DND-41 (cell line): ENCODE measurements at regions not wholly inside any gene's neighbourhood (a gene's known extent, or its start where the extent isn't known, plus 50 kb on each side); places are given as distances from the start of the nearest gene placed in this dataset.

Experiments used
- ATAC-seq: fragments of 200-7000 bp; cut with Tn5 transposase; 3 replicates; pipeline ENCODE4 v1.9.1; 2021; ENCODE audit warnings: low read depth; ENCODE audit not compliant: insufficient read depth
- DNase-seq: peaks from one replicate; pipeline ENCODE4 v3.0.0-alpha.2; 2020
- H2AFZ ChIP-seq: 2 replicates; pipeline ENCODE4 v1.6.0; 2012; ENCODE audit warnings: low read depth, low read length
- H3K27ac ChIP-seq: 2 replicates; pipeline ENCODE4 v1.5.1; 2012; ENCODE audit warnings: low read length, inconsistent platforms
- H3K27me3 ChIP-seq: fragments of 200-600 bp; sonication (generic); 2 replicates; pipeline ENCODE4 v1.6.0; 2012; ENCODE audit warnings: low read length, mild to moderate bottlenecking, inconsistent platforms; ENCODE audit not compliant: insufficient read depth, poor library complexity
- H3K36me3 ChIP-seq: 2 replicates; pipeline ENCODE4 v1.5.1; 2012; ENCODE audit warnings: low read length, inconsistent platforms; ENCODE audit not compliant: insufficient read depth
- H3K4me1 ChIP-seq: 2 replicates; pipeline ENCODE4 v1.5.1; 2012; ENCODE audit warnings: mild to moderate bottlenecking, low read length; ENCODE audit not compliant: insufficient read depth
- H3K4me2 ChIP-seq: 2 replicates; pipeline ENCODE4 v1.6.0; 2012; ENCODE audit warnings: mild to moderate bottlenecking, moderate library complexity, low read length, inconsistent platforms; ENCODE audit not compliant: insufficient read depth
- H3K4me3 ChIP-seq, 2 experiments: fragments of 200-600 bp in 1 of 2; shearing (Covaris generic) in 1 of 2; 2 replicates each; pipeline ENCODE4 v1.5.1; 2012 to 2016; ENCODE audit warnings: inconsistent platforms in 2 of 2, low read length in 2 of 2, mild to moderate bottlenecking in 2 of 2, low read depth in 1 of 2, moderate library complexity in 1 of 2
- H3K79me2 ChIP-seq: 2 replicates; pipeline ENCODE4 v1.6.0; 2012; ENCODE audit warnings: low read length, inconsistent platforms; ENCODE audit not compliant: insufficient read depth
- H3K9ac ChIP-seq: 2 replicates; pipeline ENCODE4 v1.6.0; 2012; ENCODE audit warnings: low read depth, mild to moderate bottlenecking, inconsistent platforms, low read length, moderate library complexity
- H3K9me3 ChIP-seq: 2 replicates; pipeline ENCODE4 v1.5.1; 2012; ENCODE audit warnings: low read length, moderate library complexity, mild to moderate bottlenecking, inconsistent platforms; ENCODE audit not compliant: insufficient read depth, severe bottlenecking
- H4K20me1 ChIP-seq: 2 replicates; pipeline ENCODE4 v1.6.0; 2012; ENCODE audit warnings: low read length; ENCODE audit not compliant: insufficient read depth
- CTCF ChIP-seq: IDR thresholded peaks from 2 replicates; pipeline ENCODE4 v1.5.1; 2012; ENCODE audit warnings: borderline replicate concordance, low read length, moderate library complexity, mild to moderate bottlenecking; ENCODE audit not compliant: poor library complexity, severe bottlenecking; ENCODE audit errors: extremely low read depth
- EZH2 ChIP-seq: IDR thresholded peaks from 3 replicates; pipeline ENCODE4 v1.6.1; 2012; ENCODE audit warnings: borderline replicate concordance, low read depth, mild to moderate bottlenecking, moderate library complexity, low read length, inconsistent platforms; ENCODE audit not compliant: severe bottlenecking

GRCh38 chr16:55035029-55035428 lies 104.4 kb downstream of the IRX5 start:
- Histone ChIP-seq H3K9ac (no peak overlapping the region), H3K27ac (no peak overlapping the region), H3K27me3 (no peaks in the 10 kb centered on the region), H3K9me3 (no peaks in the 10 kb centered on the region), H2AFZ (no peak overlapping the region), H3K4me2 (no peak overlapping the region), H4K20me1 (no peaks in the 10 kb centered on the region), H3K36me3 (no peaks in the 10 kb centered on the region), H3K4me1 (no peaks in the 10 kb centered on the region), H3K79me2 (no peaks in the 10 kb centered on the region), H3K4me3 (no peak overlapping the region)
- ATAC-seq (peak; percentile 67; the same call in 2 of the 3 replicates), DNase-seq (peak; percentile 51)
- TF ChIP-seq EZH2 (no peak), CTCF (peak; percentile 72)

GRCh38 chr16:55035956-55036355 lies 105.3 kb downstream of the IRX5 start:
- DNase-seq (no peak), ATAC-seq (no peak)
- Histone ChIP-seq H3K36me3 (no peaks in the 10 kb centered on the region), H3K27ac (no peak overlapping the region), H3K27me3 (no peaks in the 10 kb centered on the region), H3K4me2 (no peak overlapping the region), H3K4me1 (no peaks in the 10 kb centered on the region), H3K9me3 (no peaks in the 10 kb centered on the region), H3K9ac (no peak overlapping the region), H3K79me2 (no peaks in the 10 kb centered on the region), H2AFZ (no peak overlapping the region), H4K20me1 (no peaks in the 10 kb centered on the region), H3K4me3 (no peak overlapping the region)
- TF ChIP-seq EZH2 (no peak), CTCF (no peak)

GRCh38 chr16:55036371-55036821 lies 105.7 kb downstream of the IRX5 start:
- H3K27me3 ChIP-seq, result no peaks in the 10 kb centered on the region
- H3K9me3 ChIP-seq, result no peaks in the 10 kb centered on the region
- no peak for TF ChIP-seq EZH2
- TF ChIP-seq CTCF, result no peak
- no peaks in the 10 kb centered on the region for H3K4me1 ChIP-seq
- no peak overlapping the region for H3K9ac ChIP-seq
- H3K27ac ChIP-seq, result no peak overlapping the region
- H3K4me3 ChIP-seq, result no peak overlapping the region
- no peaks in the 10 kb centered on the region for H3K79me2 ChIP-seq
- H4K20me1 ChIP-seq, result no peaks in the 10 kb centered on the region
- no peak for ATAC-seq
- no peak overlapping the region for H2AFZ ChIP-seq
- H3K4me2 ChIP-seq, result no peak overlapping the region
- no peak for DNase-seq
- no peaks in the 10 kb centered on the region for H3K36me3 ChIP-seq

GRCh38 chr16:55037046-55037445 lies 106.4 kb downstream of the IRX5 start:
- Histone ChIP-seq H3K36me3 (no peaks in the 10 kb centered on the region), H3K4me3 (no peak overlapping the region), H3K9ac (no peak overlapping the region), H3K27me3 (no peaks in the 10 kb centered on the region), H3K27ac (no peak overlapping the region), H3K9me3 (no peaks in the 10 kb centered on the region), H3K4me1 (no peaks in the 10 kb centered on the region), H3K79me2 (no peaks in the 10 kb centered on the region), H3K4me2 (no peak overlapping the region), H2AFZ (no peak overlapping the region), H4K20me1 (no peaks in the 10 kb centered on the region)
- TF ChIP-seq EZH2 (no peak), CTCF (no peak)
- no peak for DNase-seq
- no peak for ATAC-seq
